ENCODE measurements at regions not wholly inside any gene's neighbourhood (a gene's known extent, or its start where the extent isn't known, plus 50 kb on each side); places are given as distances from the start of the nearest gene placed in this dataset.

DNA sequence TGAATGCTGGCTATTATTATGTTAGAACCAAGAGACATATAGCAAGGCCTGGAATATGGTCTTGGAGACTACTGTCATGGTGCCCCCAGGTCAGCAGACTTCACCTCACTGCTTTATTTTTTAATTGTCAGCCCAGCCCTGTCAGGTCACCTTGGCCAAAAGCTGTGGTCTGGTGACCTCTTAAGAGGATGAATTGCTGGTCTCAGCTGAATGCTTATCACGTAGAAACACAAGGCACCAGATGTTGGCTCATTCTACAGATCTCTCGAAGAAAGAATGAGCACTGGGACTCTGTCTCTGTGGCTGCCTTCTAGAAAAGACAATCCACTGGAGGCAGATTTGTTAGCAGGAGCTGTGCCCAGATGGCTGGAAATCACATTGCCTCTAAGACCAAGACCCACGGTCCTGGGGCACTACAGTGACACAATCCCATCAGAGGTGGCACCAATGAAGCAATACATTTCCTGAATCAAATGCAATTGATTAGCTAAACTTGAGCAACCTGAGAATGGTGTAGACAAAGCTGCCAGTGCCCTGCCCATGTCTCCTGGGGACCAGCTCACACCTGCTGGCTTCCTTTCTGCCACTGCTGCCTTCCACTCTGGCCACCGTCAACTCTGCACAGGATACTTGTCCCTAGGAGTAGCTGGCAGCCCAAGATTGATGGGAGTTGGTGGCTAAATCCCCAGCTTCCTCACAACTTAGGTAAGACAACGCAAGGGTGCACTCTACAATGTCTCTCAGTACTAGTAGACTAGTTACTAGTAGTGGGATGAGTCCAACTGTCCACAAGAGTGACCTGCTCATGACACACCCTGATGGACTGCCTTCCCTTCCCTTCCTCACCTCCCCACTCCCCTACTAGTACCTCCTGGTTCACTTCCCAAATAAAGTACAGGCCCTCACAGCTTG is 384.9 kb upstream of the PROK2 start:
- H3K4me3 ChIP-seq (ENCODE audit: low read depth, low read length), result no peak overlapping the region
- TF ChIP-seq, protein P1, sequence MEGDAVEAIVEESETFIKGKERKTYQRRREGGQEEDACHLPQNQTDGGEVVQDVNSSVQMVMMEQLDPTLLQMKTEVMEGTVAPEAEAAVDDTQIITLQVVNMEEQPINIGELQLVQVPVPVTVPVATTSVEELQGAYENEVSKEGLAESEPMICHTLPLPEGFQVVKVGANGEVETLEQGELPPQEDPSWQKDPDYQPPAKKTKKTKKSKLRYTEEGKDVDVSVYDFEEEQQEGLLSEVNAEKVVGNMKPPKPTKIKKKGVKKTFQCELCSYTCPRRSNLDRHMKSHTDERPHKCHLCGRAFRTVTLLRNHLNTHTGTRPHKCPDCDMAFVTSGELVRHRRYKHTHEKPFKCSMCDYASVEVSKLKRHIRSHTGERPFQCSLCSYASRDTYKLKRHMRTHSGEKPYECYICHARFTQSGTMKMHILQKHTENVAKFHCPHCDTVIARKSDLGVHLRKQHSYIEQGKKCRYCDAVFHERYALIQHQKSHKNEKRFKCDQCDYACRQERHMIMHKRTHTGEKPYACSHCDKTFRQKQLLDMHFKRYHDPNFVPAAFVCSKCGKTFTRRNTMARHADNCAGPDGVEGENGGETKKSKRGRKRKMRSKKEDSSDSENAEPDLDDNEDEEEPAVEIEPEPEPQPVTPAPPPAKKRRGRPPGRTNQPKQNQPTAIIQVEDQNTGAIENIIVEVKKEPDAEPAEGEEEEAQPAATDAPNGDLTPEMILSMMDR (IDR thresholded peaks at IDR 0.05; ENCODE audit: borderline replicate concordance, insufficient read depth, low read depth, low read length), result no peak

DNA sequence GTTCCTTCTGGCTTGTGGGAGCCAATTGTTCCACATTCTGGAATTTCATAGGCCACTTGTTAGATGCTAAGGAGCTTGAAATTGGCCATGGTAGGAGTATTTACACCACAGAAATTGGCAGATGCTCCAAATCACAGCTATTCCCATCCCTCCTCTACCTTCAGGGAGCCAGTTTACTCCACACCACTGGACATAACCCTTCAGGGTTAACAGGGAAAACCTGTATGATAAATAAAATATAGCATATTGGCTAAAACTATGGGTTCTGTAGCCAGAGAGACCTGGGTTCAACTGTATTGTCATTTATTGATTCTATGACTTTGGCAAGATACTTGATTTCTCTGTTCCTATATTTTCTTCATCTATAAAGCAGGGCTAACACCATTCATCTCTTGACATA is 384.2 kb upstream of the PROK2 start:
- TF ChIP-seq, protein P1 (IDR thresholded peaks at IDR 0.05; ENCODE audit: borderline replicate concordance, insufficient read depth, low read depth, low read length), result no peak
- H3K4me3 ChIP-seq (ENCODE audit: low read depth, low read length), result no peak overlapping the region

DNA sequence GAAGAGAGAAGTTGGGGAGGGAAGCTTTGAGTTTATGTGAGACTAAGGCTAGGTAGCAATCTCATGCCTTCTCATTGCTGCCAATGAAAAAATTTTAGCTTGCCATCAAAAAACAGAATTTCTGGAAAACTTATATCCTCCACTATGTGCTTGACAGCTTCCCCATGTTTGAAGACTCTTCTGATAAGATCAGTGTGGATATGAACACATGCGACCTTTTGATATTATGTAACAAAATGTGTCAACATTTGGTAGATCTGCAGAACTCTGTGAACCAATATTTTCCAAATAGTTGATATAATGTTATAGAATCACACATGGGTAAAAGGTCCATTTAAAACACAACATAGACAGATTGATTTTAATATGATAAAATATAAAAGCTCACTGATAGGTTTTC is 380.9 kb upstream of the PROK2 start:
- TF ChIP-seq, protein P1 (IDR thresholded peaks at IDR 0.05; ENCODE audit: borderline replicate concordance, insufficient read depth, low read depth, low read length), result no peak
- H3K4me3 ChIP-seq (ENCODE audit: low read depth, low read length), result no peak overlapping the region

DNA sequence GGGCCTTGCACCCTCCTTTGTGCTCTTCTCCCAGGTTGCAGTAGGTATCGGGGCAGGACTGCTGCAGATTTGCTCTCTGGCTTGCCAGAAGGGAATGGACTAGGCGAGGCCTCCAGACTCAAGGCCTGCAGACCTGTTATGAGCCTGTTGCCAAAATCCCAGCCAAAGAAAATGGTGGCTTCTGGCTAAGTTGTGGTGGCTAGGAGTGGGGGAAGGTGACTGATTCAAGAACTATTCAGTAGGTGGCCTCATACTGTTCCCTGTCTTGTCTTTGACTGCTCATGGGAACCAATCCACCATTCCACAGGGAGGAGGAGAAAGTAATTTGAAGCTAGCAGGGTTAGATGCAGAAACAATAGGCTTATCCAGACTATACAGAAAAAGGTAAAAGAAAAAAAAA is 380.4 kb upstream of the PROK2 start:
- TF ChIP-seq, protein P1 (IDR thresholded peaks at IDR 0.05; ENCODE audit: borderline replicate concordance, insufficient read depth, low read depth, low read length), result no peak
- H3K4me3 ChIP-seq (ENCODE audit: low read depth, low read length), result no peak overlapping the region

DNA sequence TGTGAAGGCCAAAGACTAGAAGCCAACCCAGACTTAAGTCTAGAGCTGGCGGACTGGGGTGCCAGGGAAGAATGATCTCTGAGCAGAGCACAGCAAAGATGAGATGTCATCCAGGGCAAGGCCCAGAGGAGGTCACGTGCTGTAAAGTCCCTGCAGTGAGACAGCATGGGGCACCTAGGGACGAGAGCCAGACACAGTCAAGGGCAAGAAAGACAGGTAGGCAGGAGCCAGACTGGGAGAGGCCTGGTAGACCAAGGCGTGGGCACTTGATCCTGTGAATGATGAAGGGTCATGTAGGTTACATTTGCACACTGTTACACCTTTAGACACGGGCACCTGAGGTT is 379.7 kb upstream of the PROK2 start:
- TF ChIP-seq, protein P1 (IDR thresholded peaks at IDR 0.05; ENCODE audit: borderline replicate concordance, insufficient read depth, low read depth, low read length), result no peak
- no peak overlapping the region for H3K4me3 ChIP-seq (ENCODE audit: low read depth, low read length)

DNA sequence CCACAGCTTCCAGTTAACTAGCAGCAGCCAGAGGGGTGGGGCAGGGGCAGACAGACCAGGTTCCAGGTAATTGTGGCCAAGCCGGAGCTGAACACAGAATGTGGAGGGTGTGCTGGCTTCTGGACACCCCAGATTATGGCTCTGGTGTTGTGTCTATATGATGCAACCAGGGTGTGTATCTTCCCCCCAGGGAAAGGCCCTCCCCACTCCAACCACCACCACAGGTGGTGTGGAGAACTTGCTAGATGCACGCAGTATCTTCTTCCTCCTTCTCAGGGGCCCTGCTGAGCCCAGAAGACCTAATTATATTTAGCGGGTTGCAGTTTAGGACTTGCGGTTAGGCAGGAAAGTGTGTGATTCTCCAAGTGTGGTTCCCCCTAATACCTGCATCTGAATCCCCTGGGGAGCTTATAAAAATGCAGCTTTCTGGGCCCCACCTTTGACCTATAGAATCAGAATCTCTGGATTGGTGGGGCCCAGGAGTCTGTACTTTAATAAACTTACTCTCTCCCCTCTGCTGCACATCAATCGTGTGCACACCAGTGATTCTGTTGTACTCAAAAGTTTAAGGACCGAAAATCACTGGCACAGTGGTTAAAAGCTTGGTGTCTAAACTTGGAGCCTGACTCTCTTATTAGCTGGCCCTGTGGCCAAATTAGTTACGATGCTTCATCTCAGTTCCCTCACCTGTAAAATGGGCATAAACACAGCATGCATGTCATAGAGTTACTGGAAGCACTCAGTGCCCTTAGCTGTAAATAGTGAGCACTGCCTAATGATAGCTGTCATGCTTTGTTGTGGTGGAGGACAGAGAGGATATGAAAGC is 379.1 kb upstream of the PROK2 start:
- TF ChIP-seq, protein P1 (IDR thresholded peaks at IDR 0.05; ENCODE audit: borderline replicate concordance, insufficient read depth, low read depth, low read length), result no peak
- no peak overlapping the region for H3K4me3 ChIP-seq (ENCODE audit: low read depth, low read length)

Data from GM12875 (cell line).